IMR-90 (cell line): ENCODE measurements at regions not wholly inside any gene's neighbourhood (a gene's known extent, or its start where the extent isn't known, plus 50 kb on each side); places are given as distances from the start of the nearest gene placed in this dataset.

Source experiments
- ATAC-seq: fragments of 200-7000 bp; cut with Tn5 transposase; 2 replicates; pipeline ENCODE4 v1.9.1; 2020; ENCODE audit warnings: low read depth, mild to moderate bottlenecking, moderate library complexity
- BruUV-seq: library from RNA; stranded (reverse); fragments of 400-500 nt; replicated peaks from 2 replicates; lab custom pipeline; 2021; lab: Mats Ljungman, UMichigan
- CTCF ChIA-PET: fragments of 300-600 bp; formaldehyde crosslinking; extraction: SDS; loops from one replicate; lab custom pipeline; 2021; ENCODE audit warnings: antibody characterized with exemption; lab: Yijun Ruan, JAX
- POLR2A ChIA-PET: fragments of 300-600 bp; sonication (Branson Sonifier 250); formaldehyde crosslinking; loops from one replicate; lab custom pipeline; 2022; ENCODE audit warnings: antibody characterized with exemption; ENCODE audit not compliant: unreplicated experiment; lab: Charles Lee
- DNase-seq: peaks from one replicate; pipeline ENCODE4 v3.0.0; 2013
- H2AFZ ChIP-seq: replicated peaks from 2 replicates; pipeline ENCODE3; 2013; ENCODE audit warnings: low read length, mild to moderate bottlenecking; ENCODE audit not compliant: poor library complexity
- H2AK5ac ChIP-seq: 2 replicates; pipeline ENCODE4 v1.6.1; 2013; ENCODE audit warnings: low read depth, low read length, inconsistent platforms
- H2AK9ac ChIP-seq: replicated peaks from 2 replicates; pipeline ENCODE3; 2013; ENCODE audit warnings: mild to moderate bottlenecking, low read depth, low read length, moderate library complexity; ENCODE audit not compliant: poor library complexity
- H2BK120ac ChIP-seq: 2 replicates; pipeline ENCODE4 v1.6.1; 2013; ENCODE audit warnings: low read depth, low read length, inconsistent platforms
- H2BK15ac ChIP-seq: 3 replicates; pipeline ENCODE4 v1.6.1; 2013; ENCODE audit warnings: low read depth, low read length, inconsistent platforms
- H2BK20ac ChIP-seq: 2 replicates; pipeline ENCODE4 v1.6.1; 2013; ENCODE audit warnings: low read depth, mild to moderate bottlenecking, inconsistent platforms, low read length, moderate library complexity
- H2BK5ac ChIP-seq: 2 replicates; pipeline ENCODE4 v1.6.1; 2013; ENCODE audit warnings: mild to moderate bottlenecking, low read depth, low read length, inconsistent platforms; ENCODE audit not compliant: poor library complexity, severe bottlenecking
- H3K14ac ChIP-seq: replicated peaks from 2 replicates; pipeline ENCODE4 v1.6.1; 2013; ENCODE audit warnings: low read depth, low read length, inconsistent platforms
- H3K18ac ChIP-seq: 2 replicates; pipeline ENCODE4 v1.6.1; 2013; ENCODE audit warnings: low read depth, low read length, control low read depth
- H3K23ac ChIP-seq: 2 replicates; pipeline ENCODE4 v1.6.1; 2013; ENCODE audit warnings: low read depth, low read length, inconsistent platforms
- H3K27ac ChIP-seq: 2 replicates; pipeline ENCODE4 v1.5.1; 2013; ENCODE audit warnings: mild to moderate bottlenecking, control low read depth, low read length; ENCODE audit not compliant: insufficient read depth
- H3K27me3 ChIP-seq: 2 replicates; pipeline ENCODE4 v1.6.1; 2013; ENCODE audit warnings: low read length; ENCODE audit not compliant: control insufficient read depth, insufficient read depth
- H3K36me3 ChIP-seq: 2 replicates; pipeline ENCODE4 v1.6.1; 2013; ENCODE audit warnings: low read length, mixed read lengths; ENCODE audit not compliant: control insufficient read depth, insufficient read depth
- H3K4ac ChIP-seq: 2 replicates; pipeline ENCODE4 v1.6.1; 2013; ENCODE audit warnings: low read depth, low read length, inconsistent platforms
- H3K4me1 ChIP-seq: 2 replicates; pipeline ENCODE4 v1.6.1; 2013; ENCODE audit warnings: low read length, mixed read lengths; ENCODE audit not compliant: control insufficient read depth, insufficient read depth
- H3K4me2 ChIP-seq: 2 replicates; pipeline ENCODE4 v1.6.1; 2013; ENCODE audit warnings: low read depth, mild to moderate bottlenecking, control low read depth, low read length, moderate library complexity
- H3K4me3 ChIP-seq: 2 replicates; pipeline ENCODE4 v1.5.1; 2013; ENCODE audit warnings: low read depth, mild to moderate bottlenecking, control low read depth, low read length, moderate library complexity; ENCODE audit not compliant: insufficient read depth
- H3K56ac ChIP-seq: 2 replicates; pipeline ENCODE4 v1.6.1; 2013; ENCODE audit warnings: low read length, inconsistent platforms; ENCODE audit not compliant: insufficient read depth; ENCODE audit errors: extremely low read depth
- H3K79me1 ChIP-seq, 2 experiments: 2 replicates each; pipeline ENCODE4 v1.6.1; 2013; ENCODE audit warnings: low read length in 2 of 2, inconsistent platforms in 1 of 2, low read depth in 1 of 2
- H3K9ac ChIP-seq: 2 replicates; pipeline ENCODE4 v1.6.1; 2013; ENCODE audit warnings: low read depth, low read length, control low read depth
- H3K9me1 ChIP-seq: 2 replicates; pipeline ENCODE4 v1.6.1; 2013; ENCODE audit warnings: low read length, inconsistent platforms; ENCODE audit not compliant: insufficient read depth
- H3K9me3 ChIP-seq: 2 replicates; pipeline ENCODE4 v1.6.1; 2013; ENCODE audit warnings: low read length; ENCODE audit not compliant: control insufficient read depth, insufficient read depth
- H4K20me1 ChIP-seq: 2 replicates; pipeline ENCODE4 v1.6.1; 2013; ENCODE audit warnings: low read length, inconsistent platforms; ENCODE audit not compliant: insufficient read depth
- H4K5ac ChIP-seq: 2 replicates; pipeline ENCODE4 v1.6.1; 2013; ENCODE audit warnings: mild to moderate bottlenecking, low read depth, low read length, control low read depth
- H4K8ac ChIP-seq, 2 experiments: 2 replicates each; pipeline ENCODE4 v1.6.1; 2013; ENCODE audit warnings: low read depth in 2 of 2, low read length in 2 of 2, control low read depth in 1 of 2, inconsistent platforms in 1 of 2
- H4K91ac ChIP-seq: 2 replicates; pipeline ENCODE4 v1.6.1; 2013; ENCODE audit warnings: low read depth, low read length, inconsistent platforms; ENCODE audit not compliant: insufficient read depth
- BHLHE40 ChIP-seq: fragments of 150-350 bp; IDR thresholded peaks from 2 replicates; pipeline ENCODE4 v1.6.1; 2016; ENCODE audit warnings: mild to moderate bottlenecking, low read depth, low read length
- CHD1 ChIP-seq: IDR thresholded peaks from 2 replicates; pipeline ENCODE4 v1.6.1; 2012; ENCODE audit warnings: low read depth, low read length, improper control_type of control experiment
- MAFK ChIP-seq: IDR thresholded peaks from 2 replicates; pipeline ENCODE4 v1.6.1; 2012; ENCODE audit warnings: low read depth, low read length, improper control_type of control experiment
- MXI1 ChIP-seq: IDR thresholded peaks from 2 replicates; pipeline ENCODE4 v1.6.1; 2012; ENCODE audit warnings: low read depth, mild to moderate bottlenecking, low read length, moderate library complexity, borderline replicate concordance
- NFE2L2 ChIP-seq: fragments of 150-350 bp; IDR thresholded peaks from 2 replicates; pipeline ENCODE4 v1.6.1; 2016; ENCODE audit warnings: low read depth, mild to moderate bottlenecking, low read length
- RAD21 ChIP-seq: IDR thresholded peaks from 2 replicates; pipeline ENCODE4 v1.6.1; 2012; ENCODE audit warnings: low read length, improper control_type of control experiment
- RFX5 ChIP-seq: IDR thresholded peaks from 2 replicates; pipeline ENCODE4 v1.8.0; 2012; ENCODE audit warnings: low read depth, mild to moderate bottlenecking, low read length, moderate library complexity
- SMC3 ChIP-seq: fragments of 150-350 bp; IDR thresholded peaks from 2 replicates; pipeline ENCODE4 v1.6.1; 2016; ENCODE audit warnings: low read depth, mild to moderate bottlenecking, antibody characterized with exemption, low read length, moderate library complexity
- USF2 ChIP-seq: fragments of 150-350 bp; IDR thresholded peaks from 2 replicates; pipeline ENCODE4 v1.6.1; 2017; ENCODE audit warnings: mild to moderate bottlenecking, antibody characterized with exemption, low read length, low read depth
- dilution Hi-C: fragments of 300-500 bp; cut with HindIII; formaldehyde crosslinking; loops from one replicate; pipeline ENCODE4 v1.14.3; 2018; ENCODE audit warnings: low sequenced_read_pairs; ENCODE audit not compliant: unreplicated experiment
- in situ Hi-C: fragments of 300-500 bp; cut with MboI; formaldehyde crosslinking; loops from 3 replicates; pipeline ENCODE4 v1.14.3; 2019; ENCODE audit warnings: low sequenced_read_pairs, inconsistent platforms, mixed read lengths
- intact Hi-C: fragments of 100-400 bp; cut with micrococcal nuclease; formaldehyde crosslinking; loops from 2 replicates; pipeline ENCODE4 v1.10.0; 2022
- TF ChIP-seq, protein P1 (sequence below): conservative IDR thresholded peaks from 2 replicates; pipeline ENCODE4 v1.5.1; 2012; ENCODE audit warnings: mild to moderate bottlenecking, low read depth, low read length, improper control_type of control experiment

- H3K27me3 ChIP-seq: no peaks in the 10 kb centered on the region; the same call in 1 of the 2 replicates
- no peak overlapping the region for H3K27ac ChIP-seq
- H3K56ac ChIP-seq: no peak overlapping the region
- H4K91ac ChIP-seq: no peak overlapping the region
- no TSS peak for BruUV-seq
- no peaks in the 10 kb centered on the region for H3K79me1 ChIP-seq
- H3K4me2 ChIP-seq: no peak overlapping the region
- H2BK5ac ChIP-seq: no peak overlapping the region
- H2AFZ ChIP-seq: no peak overlapping the region
- no peak overlapping the region for H3K23ac ChIP-seq
- H4K20me1 ChIP-seq: no peaks in the 10 kb centered on the region
- no peak overlapping the region for H2AK9ac ChIP-seq
- H3K9ac ChIP-seq: no peak overlapping the region
- dilution Hi-C loops (no loop called here), intact Hi-C loops (no loop called here), in situ Hi-C loops (no loop called here)
- no peak overlapping the region for H2BK15ac ChIP-seq
- H3K36me3 ChIP-seq: no peaks in the 10 kb centered on the region
- H3K9me1 ChIP-seq: no peaks in the 10 kb centered on the region
- H3K18ac ChIP-seq: no peak overlapping the region
- no peak for DNase-seq
- no peak overlapping the region for H2BK20ac ChIP-seq
- no peak overlapping the region for H4K8ac ChIP-seq
- no peaks in the 10 kb centered on the region for H3K4me1 ChIP-seq
- H2AK5ac ChIP-seq: no peak overlapping the region
- H2BK120ac ChIP-seq: no peak overlapping the region
- no peaks in the 10 kb centered on the region for H3K9me3 ChIP-seq
- ChIA-PET POLR2A (no interaction called here), CTCF (no interaction called here)
- H3K4me3 ChIP-seq: no peak overlapping the region
- no peak overlapping the region for H4K5ac ChIP-seq
- H3K4ac ChIP-seq: no peak overlapping the region
- ATAC-seq: no peak
- H3K14ac ChIP-seq: no peak overlapping the region
- TF ChIP-seq, protein P1, sequence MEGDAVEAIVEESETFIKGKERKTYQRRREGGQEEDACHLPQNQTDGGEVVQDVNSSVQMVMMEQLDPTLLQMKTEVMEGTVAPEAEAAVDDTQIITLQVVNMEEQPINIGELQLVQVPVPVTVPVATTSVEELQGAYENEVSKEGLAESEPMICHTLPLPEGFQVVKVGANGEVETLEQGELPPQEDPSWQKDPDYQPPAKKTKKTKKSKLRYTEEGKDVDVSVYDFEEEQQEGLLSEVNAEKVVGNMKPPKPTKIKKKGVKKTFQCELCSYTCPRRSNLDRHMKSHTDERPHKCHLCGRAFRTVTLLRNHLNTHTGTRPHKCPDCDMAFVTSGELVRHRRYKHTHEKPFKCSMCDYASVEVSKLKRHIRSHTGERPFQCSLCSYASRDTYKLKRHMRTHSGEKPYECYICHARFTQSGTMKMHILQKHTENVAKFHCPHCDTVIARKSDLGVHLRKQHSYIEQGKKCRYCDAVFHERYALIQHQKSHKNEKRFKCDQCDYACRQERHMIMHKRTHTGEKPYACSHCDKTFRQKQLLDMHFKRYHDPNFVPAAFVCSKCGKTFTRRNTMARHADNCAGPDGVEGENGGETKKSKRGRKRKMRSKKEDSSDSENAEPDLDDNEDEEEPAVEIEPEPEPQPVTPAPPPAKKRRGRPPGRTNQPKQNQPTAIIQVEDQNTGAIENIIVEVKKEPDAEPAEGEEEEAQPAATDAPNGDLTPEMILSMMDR: no peak
- TF ChIP-seq BHLHE40: no peak
- no peak for TF ChIP-seq RFX5
- TF ChIP-seq MXI1: no peak
- no peak for TF ChIP-seq SMC3
- no peak for TF ChIP-seq USF2
- TF ChIP-seq RAD21: no peak
- TF ChIP-seq CHD1: no peak
- no peak for TF ChIP-seq MAFK
- no peak for TF ChIP-seq NFE2L2
Measured at GRCh38 chr18:40469316-40469715, 1485.7 kb upstream of the PIK3C3 start.
